NCI-H774 (cell line): ENCODE measurements at regions not wholly inside any gene's neighbourhood (a gene's known extent, or its start where the extent isn't known, plus 50 kb on each side); places are given as distances from the start of the nearest gene placed in this dataset.

Source experiments
- DNase-seq: peaks from one replicate; lab custom pipeline; 2025; lab: John Stamatoyannopoulos, UW

DNA sequence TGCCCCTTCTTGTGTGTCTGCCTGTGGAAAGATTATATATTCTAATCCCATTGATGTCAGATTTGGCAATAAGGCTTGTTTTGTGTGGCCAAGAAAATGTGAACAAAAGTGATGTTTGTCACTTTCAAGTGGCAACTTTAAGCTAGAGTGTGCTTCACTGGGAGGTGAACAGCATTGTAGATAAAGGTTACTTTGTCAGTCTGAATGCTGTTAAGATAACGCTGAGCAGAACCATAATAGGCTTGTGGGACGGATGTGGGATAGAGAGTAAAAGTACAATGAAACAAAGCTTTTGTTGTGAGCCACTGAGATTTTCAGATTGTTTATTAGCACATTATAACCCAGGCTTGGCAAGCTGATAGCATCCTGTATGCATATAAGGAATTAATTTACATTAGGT, 303.8 kb upstream of the MAN1A1 start:
- DNase-seq, result no peak

DNA sequence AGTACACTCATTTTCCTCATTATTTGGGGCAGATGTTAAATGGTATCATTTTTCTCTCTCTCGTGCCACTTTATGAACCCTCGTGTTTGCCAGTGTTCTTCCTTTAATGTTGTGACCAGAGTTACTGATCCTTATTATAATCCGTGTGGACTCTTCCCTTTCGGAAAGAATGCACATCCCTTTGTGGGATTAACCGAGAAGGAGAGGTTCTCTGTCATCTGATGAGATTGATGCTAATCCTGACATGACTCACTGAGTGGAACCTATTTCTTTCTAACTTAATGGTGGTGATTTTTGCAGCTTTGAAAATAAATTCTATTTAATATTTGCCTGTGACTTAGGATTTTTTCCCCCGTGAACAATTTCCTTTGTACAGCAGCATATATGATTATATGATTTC, 300.0 kb upstream of the MAN1A1 start:
- DNase-seq, result no peak

DNA sequence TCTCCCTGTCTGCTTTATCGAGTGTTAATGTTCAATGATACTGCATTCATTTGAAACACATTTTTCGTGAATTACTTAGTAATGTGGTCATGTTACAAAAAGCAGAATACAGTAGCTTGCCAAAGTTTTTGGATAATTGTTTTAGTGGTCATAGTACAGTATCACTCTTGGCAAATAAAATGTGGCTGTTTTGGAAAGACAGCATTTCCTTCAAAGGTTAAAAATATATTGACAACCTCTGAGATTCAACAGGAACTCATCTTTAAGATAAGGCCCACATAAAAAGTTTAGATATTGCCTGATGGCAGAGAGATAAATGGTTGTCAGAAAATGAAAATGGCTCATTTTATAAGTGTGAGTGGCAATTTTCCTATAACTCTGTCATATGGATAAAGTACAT, 297.7 kb upstream of the MAN1A1 start:
- DNase-seq, result no peak

DNA sequence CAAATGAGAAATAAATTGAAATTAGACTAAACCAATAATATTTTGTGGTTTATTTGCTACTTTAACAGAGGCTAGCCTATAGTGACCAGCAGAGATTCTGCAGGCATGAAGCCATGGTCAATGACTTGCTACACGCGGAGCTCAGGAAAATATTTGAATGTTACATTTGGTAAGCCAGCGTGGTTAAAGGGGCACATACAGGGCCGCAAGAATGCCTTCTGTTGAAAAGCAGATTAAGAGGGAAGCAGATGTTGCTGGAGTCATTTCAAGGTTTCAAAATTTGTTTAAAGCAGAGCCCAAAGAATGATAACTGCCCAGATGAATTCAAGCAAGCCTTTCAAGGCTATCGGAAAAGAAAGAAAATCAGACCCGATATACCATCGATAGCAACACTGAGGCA, 294.3 kb upstream of the MAN1A1 start:
- no peak for DNase-seq

DNA sequence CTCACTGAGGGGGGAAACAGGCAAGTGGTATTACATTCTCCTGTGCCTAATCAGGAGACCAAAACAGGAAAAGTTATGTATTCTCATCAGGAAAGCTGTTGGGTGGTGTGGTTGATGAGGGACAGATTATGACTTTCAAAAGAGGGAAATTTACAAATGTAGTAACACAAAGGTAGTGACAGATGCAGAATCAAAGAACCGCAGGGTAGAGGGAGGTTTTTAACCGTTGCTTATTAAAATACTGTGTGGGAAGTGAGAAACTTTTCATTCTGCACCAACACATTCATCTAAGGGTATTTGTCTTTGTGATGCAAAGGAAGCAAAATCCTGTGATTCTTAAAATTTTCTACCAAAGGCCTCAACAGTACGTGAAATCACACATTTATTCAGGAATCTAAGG, 288.2 kb upstream of the MAN1A1 start:
- no peak for DNase-seq

DNA sequence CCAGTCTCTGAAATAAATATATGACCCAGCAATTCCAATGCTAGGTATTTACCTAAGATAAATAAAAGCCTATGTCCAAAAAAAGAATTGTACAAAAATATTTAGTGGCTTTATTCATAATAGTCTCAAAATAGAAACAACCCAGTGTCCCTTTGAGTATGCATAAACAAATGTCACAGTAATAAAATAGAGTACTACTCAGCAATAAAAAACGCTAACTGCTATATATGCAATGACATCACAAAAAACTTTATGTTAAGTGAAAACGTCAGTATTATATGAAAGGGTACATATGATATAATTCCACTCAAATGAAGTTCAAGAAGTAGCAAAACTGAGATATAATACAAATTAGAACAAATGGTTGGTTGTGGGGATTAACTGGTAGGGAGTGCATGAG, 286.5 kb upstream of the MAN1A1 start:
- no peak for DNase-seq

DNA sequence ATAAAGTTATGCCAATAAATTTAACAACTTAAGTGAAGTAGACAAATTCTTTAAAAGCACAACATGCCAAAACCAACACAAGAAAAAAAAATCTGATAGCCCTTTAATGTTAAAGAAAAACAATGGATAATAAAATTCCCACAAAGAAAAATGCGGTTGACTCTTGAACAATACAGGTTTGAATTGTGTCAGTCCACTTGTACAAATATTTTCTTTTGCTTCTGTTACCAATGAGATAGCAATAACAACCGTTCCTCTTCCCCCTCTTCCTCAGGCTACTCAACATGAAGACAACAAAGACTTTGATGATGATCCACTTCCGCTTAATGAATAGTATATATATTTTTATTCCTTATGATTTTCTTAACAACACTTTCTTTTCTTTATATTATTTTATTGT, 283.9 kb upstream of the MAN1A1 start:
- no peak for DNase-seq

DNA sequence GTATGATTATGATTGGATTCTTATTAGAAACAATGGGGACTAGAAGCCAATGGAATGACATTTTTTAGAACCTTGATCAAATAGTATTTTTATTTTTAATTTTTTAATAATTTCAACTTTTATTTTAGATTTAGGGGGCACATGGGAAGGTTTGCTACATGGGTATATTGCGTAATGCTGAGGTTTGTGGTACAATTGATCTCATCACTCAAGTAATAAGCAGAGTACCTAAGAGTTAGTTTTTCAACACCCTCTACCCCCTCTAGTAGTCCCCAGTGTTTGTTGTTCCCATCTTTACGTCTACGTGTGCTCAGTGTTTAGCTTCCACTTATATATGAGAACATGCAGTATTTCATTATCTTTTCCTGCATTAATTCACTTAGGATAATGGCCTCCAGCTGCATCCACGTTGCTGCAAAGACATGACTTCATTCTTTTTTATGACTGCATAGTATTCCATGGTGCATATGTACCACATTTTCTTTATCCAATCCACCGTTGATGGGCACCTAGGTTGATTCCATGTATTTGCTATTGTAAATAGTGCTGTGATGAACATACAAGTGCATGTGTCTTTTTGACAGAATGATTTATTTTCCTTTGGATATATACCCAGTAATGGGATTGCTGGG, 281.1 kb upstream of the MAN1A1 start:
- no peak for DNase-seq

DNA sequence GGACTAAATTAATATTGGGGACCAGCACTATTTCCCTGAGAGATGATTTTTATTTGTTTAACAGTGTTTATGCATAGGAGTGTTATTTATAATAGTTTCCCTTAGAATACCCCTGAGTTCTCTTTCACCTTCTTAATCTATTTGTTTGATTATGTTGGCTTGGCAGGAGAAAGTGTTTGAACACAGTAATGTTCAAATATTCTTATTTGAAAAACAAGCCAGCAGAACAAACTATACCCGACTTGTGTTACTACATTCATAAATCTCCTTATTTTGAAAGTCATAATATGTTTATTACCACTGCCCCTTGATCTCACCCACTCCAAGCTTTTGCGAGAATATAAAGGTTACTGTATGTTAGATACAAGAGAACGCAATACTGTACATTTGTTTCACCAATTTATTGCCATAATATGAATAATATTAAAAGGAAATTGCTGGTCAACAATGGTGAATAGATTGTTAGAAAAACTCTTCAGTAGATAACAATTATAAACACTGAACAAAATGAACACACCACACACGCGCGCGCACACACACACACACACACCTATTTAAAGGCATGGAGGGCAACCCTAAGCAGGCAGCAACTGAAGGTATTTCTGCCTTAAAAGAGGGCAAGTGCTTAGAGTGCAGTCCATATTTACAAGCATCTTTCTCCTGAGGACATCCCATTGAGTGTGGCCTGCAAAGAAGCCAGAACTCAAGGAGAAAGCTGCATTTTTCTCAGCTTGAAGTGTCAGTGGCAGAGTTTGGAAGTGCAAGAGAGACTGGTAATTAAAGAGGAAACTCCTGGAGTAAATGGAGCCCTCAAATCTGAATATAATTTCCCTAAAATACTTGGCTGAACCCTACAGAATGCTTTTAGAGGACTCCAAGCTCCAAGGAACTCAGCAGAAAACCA, 279.4 kb upstream of the MAN1A1 start:
- no peak for DNase-seq

DNA sequence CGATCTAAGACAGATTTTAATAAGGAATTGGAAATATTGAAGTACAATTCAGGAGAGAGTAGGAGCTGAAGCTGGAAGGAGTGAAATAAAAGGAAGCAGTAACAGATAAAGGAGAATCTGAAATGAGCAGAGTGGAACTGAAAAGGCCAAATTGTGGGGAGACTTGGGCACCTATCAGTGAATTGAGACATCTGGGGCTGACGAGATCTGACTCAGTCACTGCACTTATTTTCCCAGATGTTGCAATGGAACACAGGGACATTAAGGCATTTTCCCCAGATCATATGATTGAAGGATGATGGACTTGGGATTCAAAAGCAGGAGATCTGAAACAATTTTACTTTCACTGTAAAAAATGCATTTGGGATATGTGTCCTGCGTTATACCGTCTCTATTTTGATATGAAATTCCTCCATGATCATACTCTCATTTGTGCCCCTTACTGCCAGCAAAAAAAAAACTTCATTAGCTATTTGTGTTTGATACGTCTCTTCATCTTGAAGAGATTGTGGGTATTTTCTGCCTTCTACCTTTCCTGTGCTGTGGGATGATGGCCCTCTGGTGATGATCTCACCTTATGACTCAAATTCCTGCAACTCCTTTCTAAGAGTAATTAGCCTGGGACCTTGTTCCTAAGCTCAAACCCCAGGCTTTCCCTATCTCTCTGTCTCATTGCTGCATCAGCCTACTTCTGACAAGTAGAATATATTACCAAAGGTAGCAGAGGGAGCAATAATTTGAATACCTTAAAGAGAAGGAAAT, 278.5 kb upstream of the MAN1A1 start:
- no peak for DNase-seq

DNA sequence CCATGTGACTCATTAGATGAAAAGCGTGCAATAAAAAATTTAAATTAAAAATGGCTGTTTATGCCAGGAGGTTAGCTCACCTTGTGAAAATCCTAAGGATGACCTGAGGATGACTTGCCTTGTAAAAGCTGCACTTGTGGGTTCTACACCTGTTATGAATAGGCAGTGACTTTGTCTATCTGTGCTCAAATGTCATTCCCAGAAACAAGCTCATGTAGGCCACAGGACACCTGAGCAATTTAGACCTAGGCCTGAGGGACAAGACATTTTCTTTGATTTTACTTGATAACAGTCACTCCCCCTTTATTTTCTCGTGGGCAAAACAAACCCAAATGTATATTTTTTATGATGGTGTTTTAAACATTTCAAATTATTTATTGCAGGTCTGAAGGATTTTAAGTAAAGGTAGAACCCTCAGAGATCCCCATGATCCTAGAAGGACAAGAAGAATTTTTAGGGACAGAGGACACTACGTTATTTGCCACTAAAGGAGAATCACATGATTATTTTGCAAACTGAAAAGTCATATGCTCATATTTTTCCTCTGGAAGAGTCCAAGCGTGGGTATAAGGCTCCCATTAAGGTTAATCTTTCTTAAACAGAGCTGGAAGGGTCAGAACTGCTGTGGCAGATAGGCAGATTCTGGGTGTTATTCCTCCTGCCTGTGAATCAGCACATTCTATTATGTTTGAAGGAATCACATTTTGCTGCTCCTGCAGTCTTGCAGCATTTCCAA, 277.5 kb upstream of the MAN1A1 start:
- no peak for DNase-seq

DNA sequence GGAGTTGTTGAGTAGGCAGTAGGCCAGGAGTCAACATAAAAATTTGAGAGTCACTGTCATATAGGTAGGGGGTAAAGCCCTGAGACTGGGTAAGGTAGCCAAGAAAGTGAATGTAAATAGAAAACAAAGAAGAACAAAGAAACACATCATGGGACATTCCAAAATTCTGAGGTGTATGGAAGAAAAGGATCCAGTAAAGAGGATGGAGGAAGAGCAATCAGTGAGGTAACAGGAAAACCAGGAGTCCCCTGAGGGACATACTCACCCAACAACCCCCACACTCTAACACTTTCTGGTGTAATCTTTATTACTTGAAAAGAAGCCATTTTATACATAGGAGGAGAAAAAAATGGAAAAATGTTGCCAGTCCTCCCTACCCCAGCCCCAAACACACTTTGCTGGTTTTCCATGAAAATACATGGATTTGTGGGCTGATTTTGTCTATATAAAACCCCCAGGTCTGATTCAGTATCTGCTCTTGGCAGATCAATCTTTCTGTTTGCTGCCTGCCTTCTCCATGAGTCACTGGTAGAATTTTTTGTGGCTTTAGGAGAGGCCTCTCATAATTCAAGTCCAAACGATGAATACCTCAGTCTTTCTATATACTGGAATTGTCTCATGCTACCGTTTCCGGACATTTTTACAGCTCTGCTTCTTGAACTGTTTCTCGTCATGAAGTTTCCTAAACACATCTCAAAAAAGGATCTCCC, 271.4 kb upstream of the MAN1A1 start:
- no peak for DNase-seq

DNA sequence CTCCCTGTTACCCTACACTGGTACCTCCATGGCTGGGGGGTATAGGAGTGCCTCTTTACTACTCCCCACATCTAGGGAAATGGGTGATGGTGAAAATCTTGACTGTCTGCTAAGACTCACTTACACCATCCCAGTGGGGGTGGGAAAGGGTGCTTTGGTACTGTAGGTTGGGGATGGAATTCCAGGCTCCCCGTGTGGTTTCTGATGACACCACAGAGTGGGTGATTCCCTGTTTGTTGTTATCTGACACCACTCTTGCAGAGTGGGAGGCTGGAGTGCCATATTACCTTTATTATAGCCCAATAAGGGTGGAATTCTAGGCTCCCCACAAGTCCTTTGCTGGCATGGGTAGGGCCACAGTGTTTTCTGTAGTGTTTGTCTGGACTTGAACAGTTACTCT, 264.6 kb upstream of the MAN1A1 start:
- DNase-seq, result no peak

DNA sequence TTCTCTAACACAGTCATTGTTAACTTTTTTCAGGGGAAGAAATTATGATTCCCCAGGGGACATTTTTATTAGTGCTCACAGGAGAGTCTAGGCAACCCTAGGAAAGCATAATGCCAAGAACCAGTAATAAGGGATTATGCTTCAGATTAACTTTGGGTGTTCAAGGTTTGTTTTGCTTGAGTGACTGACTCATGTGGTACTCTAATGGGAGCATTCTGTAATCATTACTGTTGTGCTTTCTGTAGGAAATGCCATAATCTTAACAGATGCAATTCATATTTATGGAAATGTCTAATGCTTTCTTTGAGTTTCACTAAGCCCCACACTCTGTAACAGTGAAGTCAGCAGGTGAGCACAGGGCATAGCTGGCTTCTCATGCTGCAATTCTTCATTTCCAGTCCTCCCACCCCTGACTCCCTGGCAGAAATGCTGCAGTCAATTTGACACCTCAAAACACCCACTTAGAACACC, 263.4 kb upstream of the MAN1A1 start:
- no peak for DNase-seq

DNA sequence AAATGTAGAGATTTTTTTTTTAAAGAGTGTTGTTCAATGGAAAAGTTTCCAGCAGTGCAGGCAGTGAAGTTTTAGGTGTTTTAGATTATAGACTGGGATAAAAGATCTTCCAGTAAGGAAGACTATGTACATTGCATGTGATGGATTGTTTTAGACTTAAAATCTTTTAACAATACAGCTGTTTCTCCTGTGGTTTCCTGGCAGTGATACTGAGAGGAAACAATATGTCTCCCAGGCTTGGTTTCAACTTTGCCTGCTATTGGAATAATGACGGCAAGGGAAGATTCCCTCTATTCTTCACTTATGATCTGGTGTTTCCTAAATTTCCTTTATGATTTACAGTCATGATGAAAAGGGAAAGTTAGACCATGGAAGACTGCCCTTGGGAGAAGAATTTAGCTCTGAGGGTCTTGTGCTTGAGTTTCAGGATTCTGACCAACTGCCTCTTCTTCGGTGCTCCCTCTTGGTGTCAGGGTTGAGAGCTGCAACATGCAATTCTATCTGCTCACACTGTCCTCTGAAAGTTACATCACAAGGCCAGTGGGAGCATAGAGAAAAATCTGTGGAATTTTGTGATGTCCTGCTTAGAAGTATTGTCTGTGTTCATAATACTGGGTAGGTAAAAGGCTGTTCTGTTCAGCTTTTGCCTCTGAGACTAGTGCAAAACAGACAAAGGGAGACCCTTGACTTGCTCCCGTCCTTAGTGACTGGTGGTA, 262.8 kb upstream of the MAN1A1 start:
- no peak for DNase-seq

DNA sequence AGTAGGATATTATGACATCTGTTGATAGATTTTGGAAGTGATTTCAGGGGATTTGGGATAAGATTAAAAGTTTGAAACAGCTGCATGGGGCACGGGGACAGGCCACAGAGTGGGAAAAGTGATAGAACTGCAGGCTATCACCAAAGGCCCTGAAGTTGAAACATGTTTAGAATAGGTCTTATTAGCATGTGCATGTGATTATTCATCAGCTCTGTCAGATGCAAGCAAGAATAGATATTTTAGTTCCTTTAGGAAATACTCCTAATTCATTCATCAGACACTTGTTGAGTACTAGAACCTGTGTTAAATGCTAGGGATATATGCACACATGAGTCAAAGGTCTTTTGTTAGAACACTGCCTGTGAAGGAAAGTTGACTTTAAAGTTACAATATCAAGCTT, 261.2 kb upstream of the MAN1A1 start:
- no peak for DNase-seq

DNA sequence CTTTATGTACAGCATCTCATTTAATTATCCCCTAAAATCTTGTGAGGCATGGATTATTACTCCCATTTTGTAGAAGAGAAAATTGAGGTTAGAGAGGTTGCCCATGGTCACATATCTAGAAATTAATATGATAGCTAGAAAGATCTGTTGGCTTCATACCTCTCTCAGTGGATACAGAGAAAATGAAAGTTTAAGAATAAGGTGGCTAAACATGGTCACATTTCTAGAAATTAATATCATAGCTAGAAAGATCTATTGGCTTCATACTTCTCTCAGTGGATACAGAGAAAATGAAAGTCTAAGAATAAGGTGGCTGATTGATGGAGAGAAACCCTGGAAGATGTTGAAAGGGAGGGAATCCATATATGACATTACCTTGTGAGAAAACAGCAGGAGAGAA, 260.7 kb upstream of the MAN1A1 start:
- DNase-seq, result no peak

DNA sequence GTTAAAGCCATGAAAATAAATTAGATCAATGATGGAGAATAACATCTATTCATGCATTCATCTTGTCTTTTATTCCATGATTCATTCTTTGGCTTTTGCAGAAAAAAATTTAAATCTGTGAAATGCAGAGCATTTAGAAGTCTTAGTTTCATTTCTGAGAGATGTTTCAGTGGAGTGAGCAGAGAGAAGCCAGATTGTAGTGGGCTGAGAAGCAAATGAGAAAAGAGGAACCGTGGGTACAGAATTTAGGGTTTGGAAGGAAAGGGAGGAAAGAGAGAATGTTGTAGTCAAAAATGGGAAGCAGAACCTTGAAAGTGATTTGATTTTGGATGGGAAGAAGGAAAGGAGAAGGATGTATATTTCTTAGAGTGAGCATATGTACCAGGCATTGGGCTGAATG, 260.3 kb upstream of the MAN1A1 start:
- DNase-seq, result no peak

DNA sequence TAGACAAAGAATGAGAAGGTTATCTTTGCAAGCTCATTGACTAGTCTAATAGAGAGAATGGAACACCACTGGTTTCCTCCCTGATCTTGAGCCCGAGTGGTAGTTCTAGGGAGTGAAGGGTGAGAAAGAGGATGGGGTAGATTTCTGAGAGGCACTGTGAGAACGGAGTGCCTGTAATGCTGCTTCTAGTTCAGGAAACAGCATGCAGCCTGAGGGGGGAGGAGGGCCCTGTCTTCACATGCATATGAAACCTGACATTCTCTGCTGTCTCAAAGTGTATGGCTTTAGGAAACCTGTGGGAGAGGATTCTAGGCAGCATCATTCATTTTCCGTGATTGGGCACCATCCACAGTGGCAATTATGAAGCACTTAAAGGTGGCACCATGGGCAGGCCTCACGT, 259.4 kb upstream of the MAN1A1 start:
- DNase-seq, result no peak

DNA sequence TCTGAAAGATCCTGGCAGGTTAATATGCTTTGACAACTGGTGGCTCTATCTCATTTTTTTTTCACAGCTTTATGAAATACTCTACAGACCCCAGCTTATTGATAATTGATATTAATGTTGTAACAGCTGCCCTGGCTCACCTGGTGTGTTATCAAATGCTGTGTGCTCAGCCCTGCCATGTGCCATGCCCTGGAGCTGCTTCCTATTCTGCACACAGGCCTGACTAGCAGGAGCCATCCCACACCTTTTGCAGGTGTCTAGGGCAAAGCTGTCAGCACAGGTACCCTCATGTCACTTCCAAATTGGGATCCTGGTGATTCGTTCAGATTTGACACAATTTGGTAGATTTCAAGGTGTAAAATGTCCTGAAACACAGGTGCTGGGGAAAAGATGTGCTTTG, 254.6 kb upstream of the MAN1A1 start:
- DNase-seq, result no peak

DNA sequence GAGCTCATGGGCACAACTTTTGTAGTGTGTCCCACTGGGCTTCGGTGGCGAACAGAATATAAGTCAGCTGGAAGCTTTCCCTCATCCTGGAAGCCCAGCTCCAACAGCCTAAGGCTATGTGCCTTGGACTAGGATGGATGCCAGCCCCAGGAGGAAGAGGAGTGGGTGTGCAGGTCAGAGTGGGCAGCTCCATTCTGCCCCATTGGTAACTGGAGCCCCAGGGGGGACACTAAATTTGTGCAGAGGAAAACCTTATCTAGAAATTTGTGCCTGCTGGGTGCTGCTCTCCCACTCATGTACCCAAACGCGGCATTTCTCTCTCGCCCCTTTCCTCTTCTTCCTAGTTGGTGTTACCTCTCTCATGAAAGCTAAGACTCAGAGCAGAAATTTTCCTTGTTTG, 253.9 kb upstream of the MAN1A1 start:
- no peak for DNase-seq
